SK-N-SH (cell line): ENCODE measurements at regions not wholly inside any gene's neighbourhood (a gene's known extent, or its start where the extent isn't known, plus 50 kb on each side); places are given as distances from the start of the nearest gene placed in this dataset.

Experiments used
- CTCF ChIA-PET: fragments of 300-600, 350-600 bp; formaldehyde crosslinking; extraction: SDS; loops from one replicate; lab custom pipeline; 2021; lab: Yijun Ruan, JAX
- POLR2A ChIA-PET: fragments of 350-600 bp; sonication (Branson Sonifier 250); formaldehyde crosslinking; extraction: SDS; loops from one replicate; lab custom pipeline; 2020; ENCODE audit warnings: antibody characterized with exemption, inconsistent platforms; lab: Yijun Ruan, JAX
- DNase-seq: peaks from one replicate; pipeline ENCODE4 v3.0.0; 2012
- H2AFZ ChIP-seq: fragments of 200-600 bp; sonication (generic); 2 replicates; pipeline ENCODE4 v1.8.1; 2016; ENCODE audit warnings: antibody characterized with exemption, mild to moderate bottlenecking, low read depth
- H3F3A ChIP-seq: fragments of 200-600 bp; sonication (generic); replicated peaks from 2 replicates; pipeline ENCODE3; 2016; ENCODE audit warnings: antibody characterized with exemption, mild to moderate bottlenecking; ENCODE audit not compliant: insufficient read depth
- H3K27ac ChIP-seq, 2 experiments: fragments of 200-500 bp in 1 of 2; fragments of 200-600 bp in 1 of 2; sonication (Bioruptor generic) in 1 of 2; sonication (generic), shearing (Covaris generic) in 1 of 2; 2 replicates each; pipeline versions ENCODE4 v1.5.1 to v1.6.1; 2014 to 2016; ENCODE audit warnings: low read depth in 2 of 2, inconsistent platforms in 1 of 2, low read length in 1 of 2, mild to moderate bottlenecking in 1 of 2, mixed read lengths in 1 of 2
- H3K27me3 ChIP-seq: fragments of 200-600 bp; sonication (generic), shearing (Covaris generic); 2 replicates; pipeline ENCODE4 v1.6.1; 2016; ENCODE audit warnings: mixed run types; ENCODE audit not compliant: insufficient read depth
- H3K36me3 ChIP-seq, 2 experiments: fragments of 200-500 bp in 1 of 2; fragments of 200-600 bp in 1 of 2; sonication (Bioruptor generic) in 1 of 2; sonication (generic) in 1 of 2; replicated peaks in 1 of 2; 2 replicates each; pipeline versions ENCODE3 to v1.5.1; 2014 to 2016; ENCODE audit warnings: low read length in 1 of 2, mild to moderate bottlenecking in 1 of 2; ENCODE audit not compliant: insufficient read depth in 2 of 2, control insufficient read depth in 1 of 2
- H3K4me1 ChIP-seq, 2 experiments: fragments of 200-500 bp in 1 of 2; fragments of 200-600 bp in 1 of 2; sonication (Bioruptor generic) in 1 of 2; sonication (generic), shearing (Covaris generic) in 1 of 2; 2 replicates each; pipeline versions ENCODE4 v1.5.1 to v1.6.1; 2014 to 2016; ENCODE audit warnings: low read depth in 1 of 2, low read length in 1 of 2, mixed run types in 1 of 2; ENCODE audit not compliant: insufficient read depth in 2 of 2, control insufficient read depth in 1 of 2
- H3K4me2 ChIP-seq: fragments of 200-600 bp; sonication (generic), shearing (Covaris generic); 2 replicates; pipeline ENCODE4 v1.6.1; 2017; ENCODE audit warnings: mixed run types
- H3K4me3 ChIP-seq, 2 experiments: fragments of 200-500 bp in 1 of 2; fragments of 200-600 bp in 1 of 2; sonication (Bioruptor generic) in 1 of 2; sonication (generic), shearing (Covaris generic) in 1 of 2; 2 replicates each; pipeline versions ENCODE4 v1.5.1 to v1.8.1; 2014 to 2016; ENCODE audit warnings: low read depth in 2 of 2, inconsistent platforms in 1 of 2, low read length in 1 of 2, mild to moderate bottlenecking in 1 of 2, mixed read lengths in 1 of 2, moderate library complexity in 1 of 2
- H3K79me2 ChIP-seq: fragments of 200-600 bp; sonication (generic); 2 replicates; pipeline ENCODE4 v1.8.1; 2017; ENCODE audit warnings: mild to moderate bottlenecking; ENCODE audit not compliant: insufficient read depth
- H3K9ac ChIP-seq: fragments of 200-600 bp; sonication (generic); 2 replicates; pipeline ENCODE4 v1.6.1; 2017; ENCODE audit warnings: mixed run types
- H3K9me2 ChIP-seq: fragments of 200-600 bp; sonication (generic); 2 replicates; pipeline ENCODE4 v1.6.1; 2017; ENCODE audit warnings: mixed run types
- H3K9me3 ChIP-seq: fragments of 200-600 bp; sonication (generic); 2 replicates; pipeline ENCODE4 v1.6.1; 2017; ENCODE audit warnings: mixed run types, mild to moderate bottlenecking, moderate library complexity
- H4K20me1 ChIP-seq: fragments of 200-600 bp; sonication (generic); 2 replicates; pipeline ENCODE4 v1.6.1; 2017; ENCODE audit warnings: mild to moderate bottlenecking, mixed run types; ENCODE audit not compliant: insufficient read depth
- CHD2 ChIP-seq: fragments of 150-350 bp; IDR thresholded peaks from 2 replicates; pipeline ENCODE4 v1.6.1; 2018; ENCODE audit warnings: low read length; ENCODE audit not compliant: partially characterized antibody
- FOSL2 ChIP-seq: IDR thresholded peaks from 2 replicates; pipeline ENCODE4 v1.4.0; 2012; ENCODE audit warnings: low read depth, mild to moderate bottlenecking, moderate library complexity, borderline replicate concordance
- FOXJ3 ChIP-seq: sonication (generic); formaldehyde crosslinking; IDR thresholded peaks from 2 replicates; pipeline ENCODE4 v1.5.1; 2020; ENCODE audit warnings: mild to moderate bottlenecking, missing genetic modification reagents
- GABPA ChIP-seq: IDR thresholded peaks from 2 replicates; pipeline ENCODE4 v1.4.0; 2012; ENCODE audit warnings: low read depth, mild to moderate bottlenecking
- JUND ChIP-seq: IDR thresholded peaks from 2 replicates; pipeline ENCODE4 v1.4.0; 2012
- MEF2A ChIP-seq: IDR thresholded peaks from 2 replicates; pipeline ENCODE4 v1.4.0; 2012; ENCODE audit warnings: low read depth, borderline replicate concordance
- MXI1 ChIP-seq: IDR thresholded peaks from 2 replicates; pipeline ENCODE4 v1.6.1; 2012; ENCODE audit warnings: mild to moderate bottlenecking, low read depth, low read length, improper control_type of control experiment
- POLR2AphosphoS5 ChIP-seq: IDR thresholded peaks from 2 replicates; pipeline ENCODE4 v1.6.1; 2012; ENCODE audit warnings: low read depth, low read length
- RAD21 ChIP-seq: IDR thresholded peaks from 2 replicates; pipeline ENCODE4 v1.6.1; 2012; ENCODE audit warnings: mild to moderate bottlenecking, low read length
- SIN3A ChIP-seq: IDR thresholded peaks from 2 replicates; pipeline ENCODE4 v1.6.1; 2012; ENCODE audit warnings: low read depth, mild to moderate bottlenecking, low read length, moderate library complexity, borderline replicate concordance
- SMC3 ChIP-seq: IDR thresholded peaks from 2 replicates; pipeline ENCODE4 v1.6.1; 2012; ENCODE audit warnings: low read depth, low read length, improper control_type of control experiment
- TAF1 ChIP-seq: IDR thresholded peaks from 2 replicates; pipeline ENCODE4 v1.6.1; 2012; ENCODE audit warnings: low read depth, mild to moderate bottlenecking, low read length, moderate library complexity, borderline replicate concordance
- TEAD4 ChIP-seq: IDR thresholded peaks from 2 replicates; pipeline ENCODE4 v1.4.0; 2012; ENCODE audit warnings: mild to moderate bottlenecking, borderline replicate concordance; ENCODE audit not compliant: insufficient read depth
- WGBS: methylation state at CpG from one replicate; pipeline ENCODE4 v1.1.6; 2017; ENCODE audit warnings: low lambda C conversion rate; 5-methylcytosine and 5-hydroxymethylcytosine counted together
- TF ChIP-seq, protein P1 (sequence below): fragments of 200-600 bp; sonication (generic); IDR thresholded peaks from 2 replicates; pipeline ENCODE4 v1.6.1; 2017; ENCODE audit warnings: antibody characterized with exemption, mild to moderate bottlenecking, moderate library complexity
- TF ChIP-seq, protein P2 (sequence below): IDR thresholded peaks from 2 replicates; pipeline ENCODE4 v1.4.0; 2012; ENCODE audit warnings: low read depth, borderline replicate concordance
- TF ChIP-seq, protein P3 (sequence below): fragments of 150-350 bp; IDR thresholded peaks from 2 replicates; pipeline ENCODE4 v1.6.1; 2016; ENCODE audit warnings: mild to moderate bottlenecking, low read depth, low read length
- TF ChIP-seq, protein P4 (sequence below): IDR thresholded peaks from 2 replicates; pipeline ENCODE4; 2012

DNA sequence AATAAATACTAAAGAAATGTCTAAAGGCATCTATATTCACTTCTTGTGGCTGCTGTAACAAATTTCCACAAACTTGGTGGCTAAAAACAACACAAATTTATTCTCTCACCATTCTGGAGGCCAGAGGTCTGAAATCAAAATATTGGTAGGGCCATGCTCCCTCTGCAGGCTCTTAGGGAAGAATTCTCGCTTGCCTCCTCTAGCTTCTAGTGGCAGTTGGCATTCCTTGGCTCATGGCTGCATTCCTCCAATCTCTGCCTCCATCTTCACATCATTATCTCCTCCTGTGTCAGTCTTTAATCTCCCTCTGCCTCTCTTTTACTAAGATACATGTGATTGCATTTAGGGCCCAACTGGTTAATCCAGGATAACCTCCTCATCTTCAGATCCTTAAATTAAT lies 54.1 kb upstream of the RFXAP start:
- Histone ChIP-seq H3K9me2 (no peaks in the 10 kb centered on the region), H3K27ac (no peak overlapping the region), H3F3A (no peaks in the 10 kb centered on the region), H4K20me1 (no peaks in the 10 kb centered on the region), H3K4me2 (no peak overlapping the region), H3K27me3 (no peaks in the 10 kb centered on the region; the same call in 1 of the 2 replicates), H3K4me3 (no peak overlapping the region), H2AFZ (no peak overlapping the region), H3K9me3 (no peaks in the 10 kb centered on the region), H3K9ac (no peak overlapping the region), H3K4me1 (no peaks in the 10 kb centered on the region), H3K79me2 (no peaks in the 10 kb centered on the region), H3K36me3 (no peaks in the 10 kb centered on the region)
- TF ChIP-seq GABPA (no peak), FOXJ3 (CRISPR knock-in tag) (no peak), CHD2 (no peak), TEAD4 (no peak), MEF2A (no peak), SMC3 (no peak), SIN3A (no peak), TAF1 (no peak), MXI1 (no peak), POLR2AphosphoS5 (no peak), FOSL2 (no peak), RAD21 (no peak), JUND (no peak)
- TF ChIP-seq, protein P1, sequence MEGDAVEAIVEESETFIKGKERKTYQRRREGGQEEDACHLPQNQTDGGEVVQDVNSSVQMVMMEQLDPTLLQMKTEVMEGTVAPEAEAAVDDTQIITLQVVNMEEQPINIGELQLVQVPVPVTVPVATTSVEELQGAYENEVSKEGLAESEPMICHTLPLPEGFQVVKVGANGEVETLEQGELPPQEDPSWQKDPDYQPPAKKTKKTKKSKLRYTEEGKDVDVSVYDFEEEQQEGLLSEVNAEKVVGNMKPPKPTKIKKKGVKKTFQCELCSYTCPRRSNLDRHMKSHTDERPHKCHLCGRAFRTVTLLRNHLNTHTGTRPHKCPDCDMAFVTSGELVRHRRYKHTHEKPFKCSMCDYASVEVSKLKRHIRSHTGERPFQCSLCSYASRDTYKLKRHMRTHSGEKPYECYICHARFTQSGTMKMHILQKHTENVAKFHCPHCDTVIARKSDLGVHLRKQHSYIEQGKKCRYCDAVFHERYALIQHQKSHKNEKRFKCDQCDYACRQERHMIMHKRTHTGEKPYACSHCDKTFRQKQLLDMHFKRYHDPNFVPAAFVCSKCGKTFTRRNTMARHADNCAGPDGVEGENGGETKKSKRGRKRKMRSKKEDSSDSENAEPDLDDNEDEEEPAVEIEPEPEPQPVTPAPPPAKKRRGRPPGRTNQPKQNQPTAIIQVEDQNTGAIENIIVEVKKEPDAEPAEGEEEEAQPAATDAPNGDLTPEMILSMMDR = no peak
- TF ChIP-seq, protein P2, sequence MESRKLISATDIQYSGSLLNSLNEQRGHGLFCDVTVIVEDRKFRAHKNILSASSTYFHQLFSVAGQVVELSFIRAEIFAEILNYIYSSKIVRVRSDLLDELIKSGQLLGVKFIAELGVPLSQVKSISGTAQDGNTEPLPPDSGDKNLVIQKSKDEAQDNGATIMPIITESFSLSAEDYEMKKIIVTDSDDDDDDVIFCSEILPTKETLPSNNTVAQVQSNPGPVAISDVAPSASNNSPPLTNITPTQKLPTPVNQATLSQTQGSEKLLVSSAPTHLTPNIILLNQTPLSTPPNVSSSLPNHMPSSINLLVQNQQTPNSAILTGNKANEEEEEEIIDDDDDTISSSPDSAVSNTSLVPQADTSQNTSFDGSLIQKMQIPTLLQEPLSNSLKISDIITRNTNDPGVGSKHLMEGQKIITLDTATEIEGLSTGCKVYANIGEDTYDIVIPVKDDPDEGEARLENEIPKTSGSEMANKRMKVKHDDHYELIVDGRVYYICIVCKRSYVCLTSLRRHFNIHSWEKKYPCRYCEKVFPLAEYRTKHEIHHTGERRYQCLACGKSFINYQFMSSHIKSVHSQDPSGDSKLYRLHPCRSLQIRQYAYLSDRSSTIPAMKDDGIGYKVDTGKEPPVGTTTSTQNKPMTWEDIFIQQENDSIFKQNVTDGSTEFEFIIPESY = no peak
- TF ChIP-seq, protein P3, sequence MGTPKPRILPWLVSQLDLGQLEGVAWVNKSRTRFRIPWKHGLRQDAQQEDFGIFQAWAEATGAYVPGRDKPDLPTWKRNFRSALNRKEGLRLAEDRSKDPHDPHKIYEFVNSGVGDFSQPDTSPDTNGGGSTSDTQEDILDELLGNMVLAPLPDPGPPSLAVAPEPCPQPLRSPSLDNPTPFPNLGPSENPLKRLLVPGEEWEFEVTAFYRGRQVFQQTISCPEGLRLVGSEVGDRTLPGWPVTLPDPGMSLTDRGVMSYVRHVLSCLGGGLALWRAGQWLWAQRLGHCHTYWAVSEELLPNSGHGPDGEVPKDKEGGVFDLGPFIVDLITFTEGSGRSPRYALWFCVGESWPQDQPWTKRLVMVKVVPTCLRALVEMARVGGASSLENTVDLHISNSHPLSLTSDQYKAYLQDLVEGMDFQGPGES = no peak
- TF ChIP-seq, protein P4, sequence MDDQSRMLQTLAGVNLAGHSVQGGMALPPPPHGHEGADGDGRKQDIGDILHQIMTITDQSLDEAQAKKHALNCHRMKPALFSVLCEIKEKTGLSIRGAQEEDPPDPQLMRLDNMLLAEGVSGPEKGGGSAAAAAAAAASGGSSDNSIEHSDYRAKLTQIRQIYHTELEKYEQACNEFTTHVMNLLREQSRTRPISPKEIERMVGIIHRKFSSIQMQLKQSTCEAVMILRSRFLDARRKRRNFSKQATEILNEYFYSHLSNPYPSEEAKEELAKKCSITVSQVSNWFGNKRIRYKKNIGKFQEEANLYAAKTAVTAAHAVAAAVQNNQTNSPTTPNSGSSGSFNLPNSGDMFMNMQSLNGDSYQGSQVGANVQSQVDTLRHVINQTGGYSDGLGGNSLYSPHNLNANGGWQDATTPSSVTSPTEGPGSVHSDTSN = no peak
- ChIA-PET CTCF (no interaction called here), POLR2A (no interaction called here)
- no peak for DNase-seq
- WGBS = 26% methylated on average over 1 of the region's 1 CpG
